ENCODE measurements at regions not wholly inside any gene's neighbourhood (a gene's known extent, or its start where the extent isn't known, plus 50 kb on each side); places are given as distances from the start of the nearest gene placed in this dataset.

- no peak for TF ChIP-seq CTCF (IDR thresholded peaks at IDR 0.05; ENCODE audit: low read depth, low read length)
- TF ChIP-seq POLR2A (IDR thresholded peaks at IDR 0.05; ENCODE audit: extremely low read depth, insufficient read length) = no peak
- TF ChIP-seq MAX (IDR thresholded peaks at IDR 0.05; ENCODE audit: low read depth, low read length) = no peak
These were observed 161.5 kb upstream of the VWC2 start for GRCh38 chr7:49611951-49612350.
